ENCODE measurements at regions not wholly inside any gene's neighbourhood (a gene's known extent, or its start where the extent isn't known, plus 50 kb on each side); places are given as distances from the start of the nearest gene placed in this dataset.

DNA sequence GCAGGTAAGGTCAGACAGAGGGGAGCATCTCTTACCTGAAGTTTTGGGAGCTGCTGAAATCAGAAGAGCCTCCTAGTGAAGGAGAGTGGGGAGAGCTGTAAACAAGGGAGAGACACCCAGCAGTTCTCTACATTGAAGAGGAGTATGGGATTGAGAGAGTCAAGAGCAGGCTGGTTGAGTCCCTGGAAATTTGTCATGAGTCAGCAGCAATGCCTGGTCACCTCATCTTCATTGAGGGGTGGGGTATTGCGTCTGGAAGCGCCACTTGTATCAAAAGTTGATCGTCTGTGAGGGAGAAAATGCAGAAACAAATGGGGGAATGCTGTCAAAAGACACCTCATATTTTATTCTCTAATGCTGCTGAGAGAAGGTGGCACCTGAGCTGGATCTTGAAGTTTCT, 256.6 kb upstream of the CFAP20DC start:
- no peaks in the 10 kb centered on the region for H3K27me3 ChIP-seq (ENCODE audit: insufficient read depth, low read length)
- no peaks in the 10 kb centered on the region for H4K20me1 ChIP-seq (ENCODE audit: insufficient read depth, low read length)
- no peak overlapping the region for H3K4me3 Mint-ChIP-seq (ENCODE audit: unreplicated experiment)
- FAIRE-seq (no peak), DNase-seq (ENCODE audit: low read depth) (no peak)
- no peak overlapping the region for H3K4me3 ChIP-seq (ENCODE audit: insufficient read depth, low read depth, low read length)
- no peak overlapping the region for H2AFZ ChIP-seq (ENCODE audit: low read depth, low read length)
- H3K27ac Mint-ChIP-seq (ENCODE audit: unreplicated experiment), result no peak overlapping the region
- no peak overlapping the region for H3K4me2 ChIP-seq (ENCODE audit: low read length)
- peaks cover 4% of the 10 kb centered on the region for H3K4me1 Mint-ChIP-seq (ENCODE audit: low read depth, unreplicated experiment)
- no peaks in the 10 kb centered on the region for H3K36me3 Mint-ChIP-seq (ENCODE audit: low read depth, unreplicated experiment)
- no peaks in the 10 kb centered on the region for H3K36me3 ChIP-seq (ENCODE audit: insufficient read depth, low read length)
- TF ChIP-seq EZH2 (IDR thresholded peaks at IDR 0.05; ENCODE audit: insufficient read depth, low read length), result no peak
- TF ChIP-seq, protein P1, sequence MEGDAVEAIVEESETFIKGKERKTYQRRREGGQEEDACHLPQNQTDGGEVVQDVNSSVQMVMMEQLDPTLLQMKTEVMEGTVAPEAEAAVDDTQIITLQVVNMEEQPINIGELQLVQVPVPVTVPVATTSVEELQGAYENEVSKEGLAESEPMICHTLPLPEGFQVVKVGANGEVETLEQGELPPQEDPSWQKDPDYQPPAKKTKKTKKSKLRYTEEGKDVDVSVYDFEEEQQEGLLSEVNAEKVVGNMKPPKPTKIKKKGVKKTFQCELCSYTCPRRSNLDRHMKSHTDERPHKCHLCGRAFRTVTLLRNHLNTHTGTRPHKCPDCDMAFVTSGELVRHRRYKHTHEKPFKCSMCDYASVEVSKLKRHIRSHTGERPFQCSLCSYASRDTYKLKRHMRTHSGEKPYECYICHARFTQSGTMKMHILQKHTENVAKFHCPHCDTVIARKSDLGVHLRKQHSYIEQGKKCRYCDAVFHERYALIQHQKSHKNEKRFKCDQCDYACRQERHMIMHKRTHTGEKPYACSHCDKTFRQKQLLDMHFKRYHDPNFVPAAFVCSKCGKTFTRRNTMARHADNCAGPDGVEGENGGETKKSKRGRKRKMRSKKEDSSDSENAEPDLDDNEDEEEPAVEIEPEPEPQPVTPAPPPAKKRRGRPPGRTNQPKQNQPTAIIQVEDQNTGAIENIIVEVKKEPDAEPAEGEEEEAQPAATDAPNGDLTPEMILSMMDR (IDR thresholded peaks at IDR 0.05; ENCODE audit: insufficient read depth, low read depth, low read length), result no peak
- H3K9me3 Mint-ChIP-seq (ENCODE audit: unreplicated experiment), result no peaks in the 10 kb centered on the region
- no peaks in the 10 kb centered on the region for H3K79me2 ChIP-seq (ENCODE audit: insufficient read depth, low read length)
- H3K9ac ChIP-seq (ENCODE audit: low read length), result no peak overlapping the region
- H3K27me3 Mint-ChIP-seq (ENCODE audit: low read depth, unreplicated experiment), result peaks cover 2% of the 10 kb centered on the region
- no peaks in the 10 kb centered on the region for H3K9me3 ChIP-seq (ENCODE audit: insufficient read depth, low read depth, low read length)
- H3K27ac ChIP-seq (ENCODE audit: low read depth, low read length), result no peak overlapping the region
- no peaks in the 10 kb centered on the region for H3K4me1 ChIP-seq (ENCODE audit: insufficient read depth, low read length)

DNA sequence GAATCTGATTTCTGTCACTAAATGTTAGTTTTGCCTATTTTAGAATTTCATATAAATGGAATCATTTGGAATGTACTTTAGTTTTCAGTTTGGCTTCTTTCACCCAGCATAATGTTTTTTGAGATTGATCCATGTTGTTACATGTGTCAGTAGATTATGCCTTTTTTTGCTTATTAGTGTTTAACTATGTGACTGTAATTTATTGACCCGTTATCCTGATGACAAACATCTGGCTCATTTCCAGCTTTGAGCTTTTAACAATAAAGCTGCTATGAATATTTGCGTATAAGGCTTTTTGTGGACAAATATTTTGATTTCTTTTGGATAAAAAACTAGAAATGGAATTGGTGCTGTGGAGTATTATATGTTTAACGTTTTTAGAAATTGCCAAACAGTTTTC, 254.5 kb upstream of the CFAP20DC start:
- Histone ChIP-seq H3K27ac (ENCODE audit: low read depth, low read length) (no peak overlapping the region), H3K79me2 (ENCODE audit: insufficient read depth, low read length) (no peaks in the 10 kb centered on the region), H3K4me2 (ENCODE audit: low read length) (no peak overlapping the region), H2AFZ (ENCODE audit: low read depth, low read length) (no peak overlapping the region), H3K9me3 (ENCODE audit: insufficient read depth, low read depth, low read length) (no peaks in the 10 kb centered on the region), H3K4me1 (ENCODE audit: insufficient read depth, low read length) (no peaks in the 10 kb centered on the region), H3K4me3 (ENCODE audit: insufficient read depth, low read depth, low read length) (no peak overlapping the region), H4K20me1 (ENCODE audit: insufficient read depth, low read length) (no peaks in the 10 kb centered on the region), H3K36me3 (ENCODE audit: insufficient read depth, low read length) (no peaks in the 10 kb centered on the region), H3K27me3 (ENCODE audit: insufficient read depth, low read length) (no peaks in the 10 kb centered on the region), H3K9ac (ENCODE audit: low read length) (no peak overlapping the region)
- Mint-ChIP-seq H3K4me3 (ENCODE audit: unreplicated experiment) (no peak overlapping the region), H3K27me3 (ENCODE audit: low read depth, unreplicated experiment) (peaks cover 2% of the 10 kb centered on the region), H3K4me1 (ENCODE audit: low read depth, unreplicated experiment) (peaks cover 3% of the 10 kb centered on the region), H3K9me3 (ENCODE audit: unreplicated experiment) (peaks cover 4% of the 10 kb centered on the region), H3K27ac (ENCODE audit: unreplicated experiment) (no peak overlapping the region), H3K36me3 (ENCODE audit: low read depth, unreplicated experiment) (no peaks in the 10 kb centered on the region)
- no peak for DNase-seq (ENCODE audit: low read depth)
- peak; percentile 34 for FAIRE-seq
- TF ChIP-seq, protein P1 (IDR thresholded peaks at IDR 0.05; ENCODE audit: insufficient read depth, low read depth, low read length), result no peak
- TF ChIP-seq EZH2 (IDR thresholded peaks at IDR 0.05; ENCODE audit: insufficient read depth, low read length), result no peak

DNA sequence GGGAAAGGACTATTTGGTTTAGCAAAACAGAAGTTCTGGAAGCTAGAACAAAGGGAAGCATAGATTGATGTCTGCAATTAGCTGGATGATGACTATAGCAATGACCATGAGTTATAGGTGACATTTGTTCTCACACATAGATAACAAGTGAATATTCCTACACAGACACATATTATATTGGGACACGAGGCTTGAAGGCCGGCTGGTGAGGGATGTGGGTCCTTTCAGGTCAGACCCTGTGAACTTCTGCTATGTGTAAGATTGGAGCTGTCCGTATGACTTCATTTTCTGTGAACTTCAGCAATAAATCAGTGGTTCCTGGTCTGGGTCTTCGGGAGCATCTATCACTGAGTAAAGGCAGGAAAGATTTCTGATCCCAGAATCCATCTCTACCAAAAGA, 253.6 kb upstream of the CFAP20DC start:
- FAIRE-seq (no peak), DNase-seq (ENCODE audit: low read depth) (no peak)
- Mint-ChIP-seq H3K4me1 (ENCODE audit: low read depth, unreplicated experiment) (peaks cover 3% of the 10 kb centered on the region), H3K36me3 (ENCODE audit: low read depth, unreplicated experiment) (no peaks in the 10 kb centered on the region), H3K4me3 (ENCODE audit: unreplicated experiment) (no peak overlapping the region), H3K27ac (ENCODE audit: unreplicated experiment) (no peak overlapping the region), H3K27me3 (ENCODE audit: low read depth, unreplicated experiment) (peaks cover 2% of the 10 kb centered on the region), H3K9me3 (ENCODE audit: unreplicated experiment) (peaks cover 4% of the 10 kb centered on the region)
- Histone ChIP-seq H3K36me3 (ENCODE audit: insufficient read depth, low read length) (no peaks in the 10 kb centered on the region), H3K9me3 (ENCODE audit: insufficient read depth, low read depth, low read length) (no peaks in the 10 kb centered on the region), H3K4me2 (ENCODE audit: low read length) (no peak overlapping the region), H3K27ac (ENCODE audit: low read depth, low read length) (no peak overlapping the region), H3K4me3 (ENCODE audit: insufficient read depth, low read depth, low read length) (no peak overlapping the region), H2AFZ (ENCODE audit: low read depth, low read length) (no peak overlapping the region), H3K79me2 (ENCODE audit: insufficient read depth, low read length) (no peaks in the 10 kb centered on the region), H3K4me1 (ENCODE audit: insufficient read depth, low read length) (no peaks in the 10 kb centered on the region), H3K9ac (ENCODE audit: low read length) (no peak overlapping the region), H4K20me1 (ENCODE audit: insufficient read depth, low read length) (no peaks in the 10 kb centered on the region), H3K27me3 (ENCODE audit: insufficient read depth, low read length) (no peaks in the 10 kb centered on the region)
- TF ChIP-seq, protein P1 (IDR thresholded peaks at IDR 0.05; ENCODE audit: insufficient read depth, low read depth, low read length), result no peak
- no peak for TF ChIP-seq EZH2 (IDR thresholded peaks at IDR 0.05; ENCODE audit: insufficient read depth, low read length)
